Adrenal gland (tissue), 5 donors: ENCODE measurements at regions not wholly inside any gene's neighbourhood (a gene's known extent, or its start where the extent isn't known, plus 50 kb on each side); places are given as distances from the start of the nearest gene placed in this dataset.

Experiments
- CTCF ChIP-seq, 6 experiments: fragments of 450-650 bp in 4 of 6; fragments of 200-600 bp in 2 of 6; sonication (generic) in 1 of 6; IDR thresholded peaks; 1 replicate in 5 of 6; 2 replicates in 1 of 6; pipeline versions ENCODE4 v1.5.1 to v1.8.0; 2016 to 2021; ENCODE audit warnings: antibody characterized with exemption in 6 of 6, mild to moderate bottlenecking in 2 of 6, moderate library complexity in 1 of 6
- POLR2A ChIP-seq, 2 donors: fragments of 450-650 bp; IDR thresholded peaks; one replicate each; pipeline ENCODE4 v1.6.1; 2017; ENCODE audit warnings: antibody characterized with exemption in 2 of 2, mild to moderate bottlenecking in 2 of 2, moderate library complexity in 1 of 2
- donor health status: DM: no; HTN: no; CAD: no.

GRCh38 chrX:3167771-3168170, 126.5 kb downstream of the ARSF start:
- TF ChIP-seq CTCF (IDR thresholded peaks at IDR 0.05) = no peak
- no peak for TF ChIP-seq POLR2A (IDR thresholded peaks at IDR 0.05)
